Astrocyte of the spinal cord (primary cell): ENCODE measurements at regions not wholly inside any gene's neighbourhood (a gene's known extent, or its start where the extent isn't known, plus 50 kb on each side); places are given as distances from the start of the nearest gene placed in this dataset.

Experiments
- DNase-seq: peaks from one replicate; pipeline ENCODE4 v3.0.0; 2011; ENCODE audit warnings: low read depth, low spot score
- H3K4me3 ChIP-seq: 2 replicates; pipeline ENCODE4 v1.5.1; 2011; ENCODE audit warnings: low read depth, mild to moderate bottlenecking, low read length, moderate library complexity
- in situ Hi-C: cut with HindIII; loops from 2 replicates; pipeline ENCODE4 v1.10.0; 2017; ENCODE audit warnings: low sequenced_read_pairs
- TF ChIP-seq, protein P1 (sequence below): IDR thresholded peaks from 2 replicates; pipeline ENCODE4 v1.5.1; 2012; ENCODE audit warnings: low read depth, mild to moderate bottlenecking, low read length, inconsistent platforms

GRCh38 chr15:31811641-31812040 lies 218.7 kb upstream of the CHRNA7 start:
- in situ Hi-C loops, result no loop called here
- DNase-seq, result no peak
- no peak overlapping the region for H3K4me3 ChIP-seq
- TF ChIP-seq, protein P1, sequence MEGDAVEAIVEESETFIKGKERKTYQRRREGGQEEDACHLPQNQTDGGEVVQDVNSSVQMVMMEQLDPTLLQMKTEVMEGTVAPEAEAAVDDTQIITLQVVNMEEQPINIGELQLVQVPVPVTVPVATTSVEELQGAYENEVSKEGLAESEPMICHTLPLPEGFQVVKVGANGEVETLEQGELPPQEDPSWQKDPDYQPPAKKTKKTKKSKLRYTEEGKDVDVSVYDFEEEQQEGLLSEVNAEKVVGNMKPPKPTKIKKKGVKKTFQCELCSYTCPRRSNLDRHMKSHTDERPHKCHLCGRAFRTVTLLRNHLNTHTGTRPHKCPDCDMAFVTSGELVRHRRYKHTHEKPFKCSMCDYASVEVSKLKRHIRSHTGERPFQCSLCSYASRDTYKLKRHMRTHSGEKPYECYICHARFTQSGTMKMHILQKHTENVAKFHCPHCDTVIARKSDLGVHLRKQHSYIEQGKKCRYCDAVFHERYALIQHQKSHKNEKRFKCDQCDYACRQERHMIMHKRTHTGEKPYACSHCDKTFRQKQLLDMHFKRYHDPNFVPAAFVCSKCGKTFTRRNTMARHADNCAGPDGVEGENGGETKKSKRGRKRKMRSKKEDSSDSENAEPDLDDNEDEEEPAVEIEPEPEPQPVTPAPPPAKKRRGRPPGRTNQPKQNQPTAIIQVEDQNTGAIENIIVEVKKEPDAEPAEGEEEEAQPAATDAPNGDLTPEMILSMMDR, result no peak

DNA sequence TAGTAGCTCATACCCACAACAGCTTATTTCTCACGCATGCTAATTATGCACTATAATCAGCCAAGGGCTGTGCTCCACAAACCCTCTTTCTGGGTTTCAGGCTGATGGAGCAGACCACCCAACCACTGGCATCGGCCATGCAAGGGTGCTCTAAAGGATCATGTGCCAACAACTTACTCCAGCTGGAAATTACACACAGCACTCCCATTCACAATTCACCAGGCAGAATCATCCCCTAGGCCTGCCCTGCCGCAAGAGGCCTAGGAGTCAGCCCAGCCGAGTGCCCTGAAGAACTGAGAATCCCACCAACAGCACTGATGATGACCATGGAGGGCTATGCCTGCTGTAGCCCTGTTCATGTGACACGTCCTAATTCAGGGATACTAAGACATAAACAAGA lies 216.2 kb upstream of the CHRNA7 start:
- TF ChIP-seq, protein P1, result no peak
- no peak for DNase-seq
- H3K4me3 ChIP-seq, result no peak overlapping the region
- in situ Hi-C loops, result no loop called here

- no peak overlapping the region for H3K4me3 ChIP-seq
- TF ChIP-seq, protein P1, result no peak
- DNase-seq, result no peak
- in situ Hi-C loops, result no loop called here
Measured at GRCh38 chr15:31815411-31816155, 214.7 kb upstream of the CHRNA7 start.

DNA sequence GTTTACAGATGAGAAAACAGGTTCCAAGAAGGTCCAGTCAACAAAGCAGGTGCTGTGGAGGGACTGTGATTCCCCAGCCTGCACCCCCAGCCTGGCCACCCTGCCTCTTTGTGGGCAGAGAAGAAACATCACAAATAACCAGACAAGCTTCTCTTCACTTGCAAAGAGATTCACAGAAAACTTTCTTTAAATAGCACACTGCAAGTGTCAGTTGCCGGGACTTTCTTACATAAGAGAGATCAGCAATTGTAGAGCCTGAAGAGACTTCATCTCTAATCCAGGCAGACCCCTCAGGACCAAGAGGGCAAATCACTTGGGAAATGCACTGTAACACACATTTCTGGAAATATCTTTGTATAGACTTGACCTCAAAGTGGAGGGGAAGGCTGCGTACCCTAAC lies 207.9 kb upstream of the CHRNA7 start:
- H3K4me3 ChIP-seq, result no peak overlapping the region
- no peak for DNase-seq
- in situ Hi-C loops, result no loop called here
- TF ChIP-seq, protein P1, result no peak

- in situ Hi-C loops, result no loop called here
- DNase-seq, result no peak
- H3K4me3 ChIP-seq, result no peak overlapping the region
- TF ChIP-seq, protein P1, result no peak
Measured at GRCh38 chr15:31824024-31824423, 206.3 kb upstream of the CHRNA7 start.

GRCh38 chr15:31828594-31828993 lies 201.7 kb upstream of the CHRNA7 start:
- TF ChIP-seq, protein P1, result no peak
- no peak overlapping the region for H3K4me3 ChIP-seq
- in situ Hi-C loops, result no loop called here

More at GRCh38 chr15:31828594-31828993, 201.7 kb upstream of the CHRNA7 start:
- DNase-seq, result no peak
